ENCODE measurements at regions not wholly inside any gene's neighbourhood (a gene's known extent, or its start where the extent isn't known, plus 50 kb on each side); places are given as distances from the start of the nearest gene placed in this dataset.
"Not testable (repeated sequence)": the region's sequence is repeated elsewhere in the genome, so short reads cannot be mapped to it uniquely, and the experiment has no call there.

DNA sequence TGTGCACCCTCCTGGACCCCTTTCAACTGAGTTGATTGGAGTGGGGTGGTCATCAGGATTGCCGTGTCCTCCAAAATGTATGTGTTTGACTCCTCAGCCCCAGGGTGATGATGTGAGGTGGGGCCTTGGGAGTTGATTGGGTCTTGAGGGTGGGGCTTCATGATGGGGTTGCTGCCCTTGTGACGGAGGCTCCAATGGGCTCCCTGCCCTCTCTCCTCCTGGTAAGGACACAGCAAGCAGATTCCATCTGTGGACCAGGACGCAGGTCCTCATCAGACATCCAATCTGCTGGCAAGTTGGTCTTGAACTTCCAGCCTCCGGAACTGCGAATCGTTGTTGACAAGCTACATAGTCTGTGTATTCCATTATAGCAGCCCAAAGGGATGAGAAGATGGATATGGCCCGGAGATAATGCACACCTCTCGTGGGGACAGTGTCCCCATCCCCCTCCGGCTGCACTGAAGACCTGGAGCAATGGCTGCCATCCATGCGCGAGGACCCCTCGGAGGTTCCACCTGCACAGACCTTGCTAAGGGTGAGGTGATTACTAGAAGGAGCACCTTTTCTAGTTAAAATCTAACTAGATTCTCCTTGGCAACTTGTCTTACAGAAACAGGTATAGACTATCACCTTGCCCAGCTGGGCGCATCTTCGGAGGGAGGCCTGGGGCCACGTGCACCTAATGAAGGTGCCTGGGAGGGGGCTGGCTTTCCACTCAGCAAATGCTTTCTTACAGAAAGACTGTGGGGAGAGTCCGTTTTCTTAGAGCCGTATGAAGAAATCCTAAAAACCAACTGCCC is 75.7 kb upstream of the IRX4 start:
- Mint-ChIP-seq H3K27me3 (ENCODE audit: unreplicated experiment) (no peaks in the 10 kb centered on the region), H3K36me3 (ENCODE audit: unreplicated experiment) (no peaks in the 10 kb centered on the region), H3K4me3 (ENCODE audit: unreplicated experiment) (no peak overlapping the region), H3K9me3 (ENCODE audit: unreplicated experiment) (no peaks in the 10 kb centered on the region), H3K4me1 (ENCODE audit: unreplicated experiment) (no peaks in the 10 kb centered on the region), H3K27ac (ENCODE audit: unreplicated experiment) (no peak overlapping the region)
- TF ChIP-seq, protein P1, sequence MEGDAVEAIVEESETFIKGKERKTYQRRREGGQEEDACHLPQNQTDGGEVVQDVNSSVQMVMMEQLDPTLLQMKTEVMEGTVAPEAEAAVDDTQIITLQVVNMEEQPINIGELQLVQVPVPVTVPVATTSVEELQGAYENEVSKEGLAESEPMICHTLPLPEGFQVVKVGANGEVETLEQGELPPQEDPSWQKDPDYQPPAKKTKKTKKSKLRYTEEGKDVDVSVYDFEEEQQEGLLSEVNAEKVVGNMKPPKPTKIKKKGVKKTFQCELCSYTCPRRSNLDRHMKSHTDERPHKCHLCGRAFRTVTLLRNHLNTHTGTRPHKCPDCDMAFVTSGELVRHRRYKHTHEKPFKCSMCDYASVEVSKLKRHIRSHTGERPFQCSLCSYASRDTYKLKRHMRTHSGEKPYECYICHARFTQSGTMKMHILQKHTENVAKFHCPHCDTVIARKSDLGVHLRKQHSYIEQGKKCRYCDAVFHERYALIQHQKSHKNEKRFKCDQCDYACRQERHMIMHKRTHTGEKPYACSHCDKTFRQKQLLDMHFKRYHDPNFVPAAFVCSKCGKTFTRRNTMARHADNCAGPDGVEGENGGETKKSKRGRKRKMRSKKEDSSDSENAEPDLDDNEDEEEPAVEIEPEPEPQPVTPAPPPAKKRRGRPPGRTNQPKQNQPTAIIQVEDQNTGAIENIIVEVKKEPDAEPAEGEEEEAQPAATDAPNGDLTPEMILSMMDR (IDR thresholded peaks at IDR 0.05), result no peak
- DNase-seq (ENCODE audit: extremely low spot score, unreplicated experiment), result peak; percentile 79

DNA sequence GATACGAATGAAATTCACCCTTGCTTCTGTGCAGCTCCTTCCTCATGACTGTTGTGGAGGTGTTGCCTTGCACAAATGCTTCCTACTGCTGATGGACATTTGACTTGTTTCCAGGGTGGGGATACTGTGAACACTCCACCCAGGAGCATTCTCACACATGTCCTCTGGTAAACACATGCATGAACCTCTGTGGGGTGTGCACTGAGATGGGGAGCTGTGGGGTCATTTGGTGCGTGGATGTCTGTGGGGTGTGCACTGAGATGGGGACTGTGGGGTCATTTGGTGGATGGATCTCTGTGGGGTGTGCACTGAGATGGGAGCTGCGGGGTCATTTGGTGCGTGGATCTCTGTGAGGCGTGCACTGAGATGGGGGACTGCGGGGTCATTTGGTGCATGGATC is 72.9 kb upstream of the IRX4 start:
- Mint-ChIP-seq H3K27me3 (ENCODE audit: unreplicated experiment) (no peaks in the 10 kb centered on the region), H3K4me3 (ENCODE audit: unreplicated experiment) (no peak overlapping the region), H3K9me3 (ENCODE audit: unreplicated experiment) (no peaks in the 10 kb centered on the region), H3K4me1 (ENCODE audit: unreplicated experiment) (no peaks in the 10 kb centered on the region), H3K27ac (ENCODE audit: unreplicated experiment) (no peak overlapping the region), H3K36me3 (ENCODE audit: unreplicated experiment) (no peaks in the 10 kb centered on the region)
- peak; percentile 56 for DNase-seq (ENCODE audit: extremely low spot score, unreplicated experiment)
- TF ChIP-seq, protein P1 (IDR thresholded peaks at IDR 0.05), result no peak

GRCh38 chr5:1953710-1954109 is 71.0 kb upstream of the IRX4 start:
- not testable (repeated sequence) for H3K9me3 Mint-ChIP-seq (ENCODE audit: unreplicated experiment); H3K4me3 Mint-ChIP-seq (ENCODE audit: unreplicated experiment); H3K27ac Mint-ChIP-seq (ENCODE audit: unreplicated experiment); H3K27me3 Mint-ChIP-seq (ENCODE audit: unreplicated experiment); H3K36me3 Mint-ChIP-seq (ENCODE audit: unreplicated experiment); H3K4me1 Mint-ChIP-seq (ENCODE audit: unreplicated experiment); DNase-seq (ENCODE audit: extremely low spot score, unreplicated experiment)

DNA sequence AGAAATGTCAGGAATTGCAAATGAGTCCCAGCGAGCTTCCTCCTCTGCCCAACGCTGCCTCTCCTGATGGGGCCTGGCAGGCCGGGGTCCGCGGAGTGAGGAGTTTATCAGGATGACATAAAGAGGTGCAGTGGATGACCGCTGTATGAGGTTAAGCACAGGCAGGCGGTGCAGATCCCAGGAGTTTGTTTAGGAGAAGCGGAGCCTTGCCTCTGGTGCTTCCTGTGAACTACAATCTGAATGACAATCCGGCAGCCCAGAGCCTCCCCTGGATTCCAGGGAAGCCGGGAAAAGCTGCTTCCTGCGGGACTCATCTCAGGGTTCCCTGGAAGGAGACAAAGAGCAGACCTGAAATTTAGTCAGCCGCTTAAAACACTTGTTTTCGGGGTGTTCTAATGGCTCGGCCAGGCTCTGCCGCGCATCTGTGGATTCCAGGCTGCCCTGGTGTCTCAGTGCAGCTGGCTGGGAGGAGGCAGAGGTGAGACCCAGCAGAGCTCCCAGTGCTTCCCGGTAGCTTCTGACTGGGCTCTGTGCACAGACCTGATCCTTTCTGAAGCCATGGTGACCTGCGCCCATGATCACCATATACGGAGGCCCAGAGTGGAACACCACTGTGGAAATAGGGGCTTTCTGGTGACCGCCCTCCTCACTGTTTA is 69.8 kb upstream of the IRX4 start:
- no peaks in the 10 kb centered on the region for H3K9me3 Mint-ChIP-seq (ENCODE audit: unreplicated experiment)
- H3K4me3 Mint-ChIP-seq (ENCODE audit: unreplicated experiment), result no peak overlapping the region
- H3K27me3 Mint-ChIP-seq (ENCODE audit: unreplicated experiment), result no peaks in the 10 kb centered on the region
- H3K4me1 Mint-ChIP-seq (ENCODE audit: unreplicated experiment), result no peaks in the 10 kb centered on the region
- peak; percentile 78 for DNase-seq (ENCODE audit: extremely low spot score, unreplicated experiment)
- no peaks in the 10 kb centered on the region for H3K36me3 Mint-ChIP-seq (ENCODE audit: unreplicated experiment)
- TF ChIP-seq, protein P1 (IDR thresholded peaks at IDR 0.05), result no peak
- H3K27ac Mint-ChIP-seq (ENCODE audit: unreplicated experiment), result no peak overlapping the region

DNA sequence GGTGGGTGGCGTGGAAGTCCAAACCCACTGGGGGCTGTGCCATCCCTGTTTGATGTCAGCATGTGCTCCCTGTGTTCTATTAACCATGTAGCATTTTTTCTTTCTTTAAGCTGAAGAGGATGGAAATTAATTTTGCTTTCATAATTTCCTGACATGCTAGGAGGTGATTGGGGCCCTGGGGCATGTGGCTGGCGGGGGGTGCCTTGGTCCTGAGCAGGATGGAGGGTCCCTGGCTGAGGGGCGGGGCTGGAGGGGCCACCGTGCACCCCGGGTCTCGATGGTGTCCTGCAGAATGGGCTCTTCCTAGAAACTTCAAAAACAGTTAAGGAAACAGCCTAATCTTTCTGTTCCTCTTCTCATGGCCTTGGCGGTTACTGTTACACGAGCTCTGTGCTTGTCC is 69.3 kb upstream of the IRX4 start:
- no peak overlapping the region for H3K27ac Mint-ChIP-seq (ENCODE audit: unreplicated experiment)
- no peak for DNase-seq (ENCODE audit: extremely low spot score, unreplicated experiment)
- H3K36me3 Mint-ChIP-seq (ENCODE audit: unreplicated experiment), result no peaks in the 10 kb centered on the region
- TF ChIP-seq, protein P1 (IDR thresholded peaks at IDR 0.05), result no peak
- peaks cover under 1% of the 10 kb centered on the region for H3K27me3 Mint-ChIP-seq (ENCODE audit: unreplicated experiment)
- no peaks in the 10 kb centered on the region for H3K4me1 Mint-ChIP-seq (ENCODE audit: unreplicated experiment)
- H3K4me3 Mint-ChIP-seq (ENCODE audit: unreplicated experiment), result no peak overlapping the region
- H3K9me3 Mint-ChIP-seq (ENCODE audit: unreplicated experiment), result no peaks in the 10 kb centered on the region
